ENCODE measurements at regions not wholly inside any gene's neighbourhood (a gene's known extent, or its start where the extent isn't known, plus 50 kb on each side); places are given as distances from the start of the nearest gene placed in this dataset.

GRCh38 chr13:76690611-76691010 lies 195.6 kb downstream of the KCTD12 start:
- TF ChIP-seq USF2 (IDR thresholded peaks at IDR 0.05; ENCODE audit: low read length), result no peak
- TF ChIP-seq ATF3 (IDR thresholded peaks at IDR 0.05; ENCODE audit: insufficient read depth, low read depth, low read length), result no peak
- no peak for TF ChIP-seq BRCA1 (IDR thresholded peaks at IDR 0.05; ENCODE audit: low read depth, low read length)
- TF ChIP-seq MAX (IDR thresholded peaks at IDR 0.05), result no peak
- TF ChIP-seq JUND (IDR thresholded peaks at IDR 0.05; ENCODE audit: low read length), result no peak
- no peak for TF ChIP-seq EP300 (IDR thresholded peaks at IDR 0.05; ENCODE audit: borderline replicate concordance in 1 of 2, low read depth in 2 of 2, low read length in 2 of 2)
- TF ChIP-seq CTCF (IDR thresholded peaks at IDR 0.05; ENCODE audit: control extremely low read depth in 1 of 3, insufficient read depth in 1 of 3, low read depth in 1 of 3, low read length in 3 of 3), result no peak
- no peak for TF ChIP-seq SP1 (IDR thresholded peaks at IDR 0.05; ENCODE audit: low read depth, low read length)
- no peak for TF ChIP-seq TAF1 (IDR thresholded peaks at IDR 0.05; ENCODE audit: low read depth, low read length)

Data from H1 (cell line).